ENCODE measurements at regions not wholly inside any gene's neighbourhood (a gene's known extent, or its start where the extent isn't known, plus 50 kb on each side); places are given as distances from the start of the nearest gene placed in this dataset.

- no peak for DNase-seq (ENCODE audit: low read depth)
Measured at GRCh38 chr16:79833559-79833958, 233.0 kb upstream of the MAF start.

GRCh38 chr16:79826732-79827475 is 226.4 kb upstream of the MAF start:
- DNase-seq (ENCODE audit: low read depth): no peak

- DNase-seq (ENCODE audit: low read depth): no peak
Measured at GRCh38 chr16:79825002-79825401, 224.5 kb upstream of the MAF start.

- DNase-seq (ENCODE audit: low read depth): no peak
Measured at GRCh38 chr16:79823639-79824038, 223.1 kb upstream of the MAF start.

GRCh38 chr16:79821911-79822310 is 221.4 kb upstream of the MAF start:
- DNase-seq (ENCODE audit: low read depth): no peak

- DNase-seq (ENCODE audit: low read depth): no peak
Measured at GRCh38 chr16:79816081-79816497, 215.6 kb upstream of the MAF start.

- DNase-seq (ENCODE audit: low read depth): no peak
Measured at GRCh38 chr16:79815049-79815448, 214.5 kb upstream of the MAF start.

GRCh38 chr16:79814124-79814523 is 213.6 kb upstream of the MAF start:
- DNase-seq (ENCODE audit: low read depth): no peak

- DNase-seq (ENCODE audit: low read depth): no peak
Measured at GRCh38 chr16:79811541-79811940, 211.0 kb upstream of the MAF start.

- no peak for DNase-seq (ENCODE audit: low read depth)
Measured at GRCh38 chr16:79810449-79811189, 210.1 kb upstream of the MAF start.

- no peak for DNase-seq (ENCODE audit: low read depth)
Measured at GRCh38 chr16:79809376-79809775, 208.8 kb upstream of the MAF start.

GRCh38 chr16:79808731-79809130 is 208.2 kb upstream of the MAF start:
- DNase-seq (ENCODE audit: low read depth): no peak

GRCh38 chr16:79806757-79807156 is 206.2 kb upstream of the MAF start:
- DNase-seq (ENCODE audit: low read depth): no peak

GRCh38 chr16:79805621-79806020 is 205.1 kb upstream of the MAF start:
- no peak for DNase-seq (ENCODE audit: low read depth)

GRCh38 chr16:79801646-79802045 is 201.1 kb upstream of the MAF start:
- no peak for DNase-seq (ENCODE audit: low read depth)

GRCh38 chr16:79800016-79800608 is 199.6 kb upstream of the MAF start:
- no peak for DNase-seq (ENCODE audit: low read depth)

- no peak for DNase-seq (ENCODE audit: low read depth)
Measured at GRCh38 chr16:79798416-79799053, 198.0 kb upstream of the MAF start.

GRCh38 chr16:79797486-79797885 is 196.9 kb upstream of the MAF start:
- DNase-seq (ENCODE audit: low read depth): no peak

GRCh38 chr16:79795556-79795955 is 195.0 kb upstream of the MAF start:
- no peak for DNase-seq (ENCODE audit: low read depth)

- no peak for DNase-seq (ENCODE audit: low read depth)
Measured at GRCh38 chr16:79794941-79795340, 194.4 kb upstream of the MAF start.

- no peak for DNase-seq (ENCODE audit: low read depth)
Measured at GRCh38 chr16:79792664-79793351, 192.3 kb upstream of the MAF start.

GRCh38 chr16:79792076-79792475 is 191.5 kb upstream of the MAF start:
- no peak for DNase-seq (ENCODE audit: low read depth)

Data from activated T-helper 1 cell treated with Interleukin-2 at 50 U/mL for 16 hours (primary cell).